ENCODE measurements at regions not wholly inside any gene's neighbourhood (a gene's known extent, or its start where the extent isn't known, plus 50 kb on each side); places are given as distances from the start of the nearest gene placed in this dataset.
"Not testable (repeated sequence)": the region's sequence is repeated elsewhere in the genome, so short reads cannot be mapped to it uniquely, and the experiment has no call there.

- DNase-seq: not testable (repeated sequence)
Observed at GRCh38 chr2:57707794-57708193, 338.8 kb upstream of the VRK2 start.

- no peak for DNase-seq
Observed at GRCh38 chr2:57711991-57712390, 334.6 kb upstream of the VRK2 start.

- peak; percentile 32 to 48 for DNase-seq
Observed at GRCh38 chr2:57720728-57721627, 325.6 kb upstream of the VRK2 start.

GRCh38 chr2:57725337-57725947 lies 321.2 kb upstream of the VRK2 start:
- DNase-seq: no peak

GRCh38 chr2:57726294-57726693 lies 320.3 kb upstream of the VRK2 start:
- no peak for DNase-seq

GRCh38 chr2:57728691-57729090 lies 317.9 kb upstream of the VRK2 start:
- DNase-seq: no peak

- DNase-seq: no peak
Observed at GRCh38 chr2:57733956-57734355, 312.6 kb upstream of the VRK2 start.

GRCh38 chr2:57740891-57741290 lies 305.7 kb upstream of the VRK2 start:
- DNase-seq: no peak

- no peak for DNase-seq
Observed at GRCh38 chr2:57753636-57754035, 293.0 kb upstream of the VRK2 start.

GRCh38 chr2:57758686-57759085 lies 287.9 kb upstream of the VRK2 start:
- no peak for DNase-seq

GRCh38 chr2:57759131-57759530 lies 287.5 kb upstream of the VRK2 start:
- no peak for DNase-seq

- DNase-seq: peak; percentile 75 to 83
Observed at GRCh38 chr2:57759822-57760300, 286.7 kb upstream of the VRK2 start.

- no peak for DNase-seq
Observed at GRCh38 chr2:57760381-57760801, 286.2 kb upstream of the VRK2 start.

- no peak for DNase-seq
Observed at GRCh38 chr2:57776916-57777315, 269.7 kb upstream of the VRK2 start.

- DNase-seq: no peak
Observed at GRCh38 chr2:57782587-57782986, 264.0 kb upstream of the VRK2 start.

GRCh38 chr2:57793310-57793709 lies 253.3 kb upstream of the VRK2 start:
- DNase-seq: no peak

- DNase-seq: no peak
Observed at GRCh38 chr2:57796527-57796926, 250.1 kb upstream of the VRK2 start.

GRCh38 chr2:57798346-57798745 lies 248.3 kb upstream of the VRK2 start:
- no peak for DNase-seq

- DNase-seq: no peak
Observed at GRCh38 chr2:57802243-57802642, 244.4 kb upstream of the VRK2 start.

- DNase-seq: no peak
Observed at GRCh38 chr2:57804971-57805370, 241.6 kb upstream of the VRK2 start.

- no peak for DNase-seq
Observed at GRCh38 chr2:57806449-57806968, 240.1 kb upstream of the VRK2 start.

- no peak for DNase-seq
Observed at GRCh38 chr2:57809230-57809629, 237.4 kb upstream of the VRK2 start.

- no peak for DNase-seq
Observed at GRCh38 chr2:57821088-57821487, 225.5 kb upstream of the VRK2 start.
